NCI-H345 treated with DMSO at 0.1 percent for 48 hours (cell line): ENCODE measurements at regions not wholly inside any gene's neighbourhood (a gene's known extent, or its start where the extent isn't known, plus 50 kb on each side); places are given as distances from the start of the nearest gene placed in this dataset.

Source experiments
- DNase-seq: peaks from one replicate; lab custom pipeline; 2025; ENCODE audit not compliant: unreplicated experiment; lab: John Stamatoyannopoulos, UW

- DNase-seq: no peak
These were observed 184.2 kb downstream of the DHX35 start for GRCh38 chr20:39146394-39146793.

DNA sequence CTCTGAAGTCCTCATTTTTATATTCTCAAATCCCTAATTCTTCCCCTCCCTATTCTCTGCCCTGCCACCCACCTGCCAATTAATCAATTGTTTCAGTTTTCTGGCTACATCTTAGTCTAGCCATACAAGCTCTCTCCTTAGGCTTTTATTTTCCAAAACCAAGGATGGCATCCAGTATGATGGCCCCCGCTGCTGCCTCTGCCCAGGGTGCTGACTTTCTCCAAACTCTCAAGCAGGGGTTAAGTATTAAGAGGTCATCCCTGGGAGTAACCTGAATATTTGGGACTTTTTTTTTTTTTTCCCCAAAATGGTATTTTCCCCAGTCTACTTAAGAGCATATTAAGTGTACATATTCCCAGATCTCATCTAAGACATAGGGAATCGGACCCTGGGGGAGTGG lies 183.8 kb downstream of the DHX35 start:
- DNase-seq: no peak

DNA sequence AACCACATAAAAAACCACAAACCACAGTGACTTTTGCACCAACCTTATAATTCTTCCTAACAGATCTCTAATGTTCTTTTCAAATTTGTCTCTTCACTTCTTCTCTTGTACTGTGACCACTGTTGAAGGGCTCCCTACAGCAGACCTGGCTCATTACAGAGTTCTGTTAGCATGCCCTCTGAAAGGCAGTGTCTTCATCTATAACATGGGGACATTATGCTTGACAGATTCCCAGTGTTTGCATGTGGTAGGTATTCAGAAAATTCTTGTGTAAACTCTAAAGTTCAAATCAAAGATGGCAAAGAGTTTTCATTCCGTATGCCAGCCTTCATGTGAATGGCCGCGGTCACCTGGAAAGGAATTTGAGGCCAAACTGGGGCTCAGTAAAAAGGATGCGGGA lies 182.6 kb downstream of the DHX35 start:
- no peak for DNase-seq

GRCh38 chr20:39142407-39143096 lies 180.4 kb downstream of the DHX35 start:
- DNase-seq: no peak

- no peak for DNase-seq
These were observed 175.2 kb downstream of the DHX35 start for GRCh38 chr20:39137299-39137698.

- no peak for DNase-seq
These were observed 174.7 kb downstream of the DHX35 start for GRCh38 chr20:39136798-39137197.

- DNase-seq: no peak
These were observed 173.9 kb downstream of the DHX35 start for GRCh38 chr20:39135885-39136544.

GRCh38 chr20:39133201-39133600 lies 171.1 kb downstream of the DHX35 start:
- DNase-seq: no peak

GRCh38 chr20:39132511-39132910 lies 170.4 kb downstream of the DHX35 start:
- DNase-seq: no peak

DNA sequence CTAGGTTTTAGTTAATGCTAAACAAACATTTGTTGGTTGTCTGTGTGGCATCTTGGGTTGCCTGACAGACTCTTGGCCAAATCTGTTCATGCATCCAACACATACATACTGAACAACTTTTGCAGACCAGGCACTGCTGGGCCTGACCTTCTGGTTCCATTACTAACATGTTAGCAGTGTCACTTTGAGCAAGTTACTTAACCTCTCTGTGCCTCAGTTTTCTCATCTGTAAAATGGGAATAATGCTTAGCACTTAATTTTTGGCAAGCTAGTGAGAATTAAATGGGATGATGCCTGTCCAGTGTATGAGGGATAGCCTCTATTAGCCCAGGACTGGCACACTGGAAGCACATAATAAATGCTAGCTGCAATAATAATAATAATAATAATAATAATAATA lies 169.9 kb downstream of the DHX35 start:
- DNase-seq: no peak

DNA sequence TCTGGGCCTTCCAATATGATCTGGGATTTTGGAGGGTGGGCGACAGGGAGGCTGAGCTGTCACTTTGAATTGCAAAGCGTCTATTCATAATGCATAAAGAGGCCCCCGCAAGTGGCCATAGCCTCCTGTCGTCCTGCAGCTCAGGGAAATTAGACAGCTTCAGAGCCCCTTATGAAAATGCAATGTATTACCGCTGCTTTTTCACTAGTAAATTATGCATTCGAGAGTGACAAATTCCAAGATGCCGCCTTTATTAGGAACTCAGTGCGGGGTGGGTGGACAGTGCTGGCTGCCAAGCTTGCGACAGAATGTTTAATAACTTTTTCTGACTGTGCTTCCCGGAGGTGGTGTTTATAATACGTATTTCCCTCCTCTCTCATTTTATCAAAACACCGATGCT lies 168.5 kb downstream of the DHX35 start:
- no peak for DNase-seq

DNA sequence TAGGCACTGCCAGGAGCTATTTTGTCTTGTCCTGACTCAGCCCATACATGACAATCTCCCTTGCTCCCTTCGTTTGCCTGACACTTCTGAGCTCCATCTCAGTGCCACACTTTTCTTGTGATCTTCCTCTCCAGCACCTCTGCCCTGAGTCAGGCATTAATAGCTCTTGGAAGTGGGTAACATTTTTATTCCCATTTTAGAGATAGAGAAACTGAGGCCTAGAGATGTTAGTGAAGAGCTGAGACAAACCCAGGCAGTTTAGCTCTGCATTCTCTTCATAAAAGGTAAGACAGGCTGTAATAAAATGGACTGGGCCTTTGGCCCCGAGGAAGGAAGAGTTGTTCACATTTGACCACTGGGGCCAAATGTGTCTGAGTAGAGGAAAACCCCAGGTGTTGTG lies 167.4 kb downstream of the DHX35 start:
- DNase-seq: no peak

- no peak for DNase-seq
These were observed 161.9 kb downstream of the DHX35 start for GRCh38 chr20:39124064-39124463.

DNA sequence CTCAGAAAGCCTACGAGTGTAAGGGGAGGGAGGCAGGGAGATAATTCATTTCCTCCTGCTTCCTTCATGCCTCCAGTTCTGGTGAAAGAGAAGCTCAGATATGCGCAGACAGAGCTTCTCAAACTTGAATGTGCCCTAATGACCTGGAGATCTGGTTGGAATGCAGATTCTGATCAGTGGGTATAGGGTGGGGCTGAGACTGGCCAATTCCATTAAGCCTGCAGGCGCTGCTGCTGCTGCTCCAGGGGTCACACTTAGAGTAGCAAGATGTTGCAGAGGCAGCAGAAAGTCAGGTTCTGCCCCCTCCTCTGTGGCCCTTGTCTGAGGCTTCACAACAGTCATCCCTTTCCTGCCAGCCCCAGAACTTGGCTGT lies 161.0 kb downstream of the DHX35 start:
- DNase-seq: no peak

DNA sequence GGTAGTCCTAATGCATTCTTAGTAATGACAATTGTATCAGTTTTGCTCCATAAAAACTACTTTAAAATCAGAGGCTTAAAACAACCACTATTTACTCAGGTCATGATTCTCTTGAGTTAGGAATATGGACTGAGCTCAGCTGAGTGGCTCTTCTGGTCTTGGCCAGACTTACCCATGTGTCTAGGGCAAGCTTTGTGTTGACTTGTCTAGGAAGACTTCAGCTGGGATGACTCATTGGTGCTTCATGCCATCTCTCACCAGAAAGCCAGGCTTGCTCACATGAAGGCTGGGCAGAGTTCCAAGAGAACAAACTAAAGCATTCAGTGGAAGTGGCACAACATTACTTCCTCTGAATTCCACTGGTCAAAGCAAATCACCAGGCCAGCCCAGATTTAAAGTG lies 155.3 kb downstream of the DHX35 start:
- no peak for DNase-seq

DNA sequence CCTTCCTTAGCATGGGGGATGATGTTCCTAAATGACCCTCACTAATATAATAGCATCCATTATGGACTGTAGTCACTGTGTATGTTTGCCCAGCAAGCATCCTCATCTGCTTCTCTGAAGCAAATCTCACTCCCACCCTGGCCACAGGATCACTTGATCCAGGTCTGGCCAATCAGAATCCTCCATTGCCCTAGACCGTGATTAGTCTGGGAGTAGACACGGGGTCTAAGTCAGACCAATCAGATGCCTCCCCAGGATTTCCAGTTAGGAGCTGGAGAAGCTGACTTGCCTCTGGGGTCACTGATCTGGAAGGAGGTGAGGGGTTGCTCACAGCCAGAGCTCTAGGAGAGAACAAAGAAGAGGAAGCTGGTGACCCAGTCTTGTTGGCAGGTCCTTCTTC lies 153.9 kb downstream of the DHX35 start:
- DNase-seq: no peak

- peak; percentile 65 for DNase-seq
These were observed 150.1 kb downstream of the DHX35 start for GRCh38 chr20:39112178-39112743.

- no peak for DNase-seq
These were observed 149.4 kb downstream of the DHX35 start for GRCh38 chr20:39111359-39112177.

DNA sequence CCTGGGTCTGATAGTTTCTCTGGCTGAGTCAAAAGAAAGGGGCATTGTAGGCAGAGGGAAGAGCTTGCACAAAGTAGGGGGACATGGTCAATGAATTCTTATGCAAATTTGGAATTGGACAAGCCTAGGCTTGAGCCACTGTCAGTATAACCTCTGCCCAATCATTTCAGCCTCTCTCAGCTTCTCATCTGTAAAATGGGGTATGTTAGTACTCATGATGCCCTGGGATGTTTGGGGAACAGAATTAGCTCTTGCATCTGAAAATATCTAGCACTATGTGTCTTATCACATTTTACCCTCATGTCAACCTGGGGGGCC lies 148.6 kb downstream of the DHX35 start:
- no peak for DNase-seq

GRCh38 chr20:39109933-39110818 lies 148.0 kb downstream of the DHX35 start:
- peak; percentile 18 for DNase-seq

- no peak for DNase-seq
These were observed 146.6 kb downstream of the DHX35 start for GRCh38 chr20:39108746-39109145.
